ENCODE measurements at regions not wholly inside any gene's neighbourhood (a gene's known extent, or its start where the extent isn't known, plus 50 kb on each side); places are given as distances from the start of the nearest gene placed in this dataset.

DNA sequence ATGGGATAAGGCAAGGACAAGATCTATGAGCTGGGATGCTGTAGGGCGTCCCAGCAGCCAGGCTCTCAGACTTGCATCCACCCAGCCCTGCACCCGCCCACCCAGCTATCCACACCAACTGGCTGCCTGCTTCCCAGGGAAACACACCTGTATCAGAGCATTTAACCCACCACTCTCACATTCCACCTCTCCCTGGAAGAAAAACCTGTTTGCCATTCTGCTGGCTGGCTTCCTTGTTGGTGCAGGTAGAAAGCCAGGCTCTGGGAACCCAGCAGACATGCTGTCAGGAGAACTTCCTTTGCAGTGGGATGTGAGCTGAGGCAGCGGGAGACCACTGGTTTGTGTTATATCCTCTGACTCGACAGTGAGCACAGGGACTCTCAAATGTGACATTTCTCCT lies 67.0 kb downstream of the FAM241B start (continued):
- TF ChIP-seq, protein P1, sequence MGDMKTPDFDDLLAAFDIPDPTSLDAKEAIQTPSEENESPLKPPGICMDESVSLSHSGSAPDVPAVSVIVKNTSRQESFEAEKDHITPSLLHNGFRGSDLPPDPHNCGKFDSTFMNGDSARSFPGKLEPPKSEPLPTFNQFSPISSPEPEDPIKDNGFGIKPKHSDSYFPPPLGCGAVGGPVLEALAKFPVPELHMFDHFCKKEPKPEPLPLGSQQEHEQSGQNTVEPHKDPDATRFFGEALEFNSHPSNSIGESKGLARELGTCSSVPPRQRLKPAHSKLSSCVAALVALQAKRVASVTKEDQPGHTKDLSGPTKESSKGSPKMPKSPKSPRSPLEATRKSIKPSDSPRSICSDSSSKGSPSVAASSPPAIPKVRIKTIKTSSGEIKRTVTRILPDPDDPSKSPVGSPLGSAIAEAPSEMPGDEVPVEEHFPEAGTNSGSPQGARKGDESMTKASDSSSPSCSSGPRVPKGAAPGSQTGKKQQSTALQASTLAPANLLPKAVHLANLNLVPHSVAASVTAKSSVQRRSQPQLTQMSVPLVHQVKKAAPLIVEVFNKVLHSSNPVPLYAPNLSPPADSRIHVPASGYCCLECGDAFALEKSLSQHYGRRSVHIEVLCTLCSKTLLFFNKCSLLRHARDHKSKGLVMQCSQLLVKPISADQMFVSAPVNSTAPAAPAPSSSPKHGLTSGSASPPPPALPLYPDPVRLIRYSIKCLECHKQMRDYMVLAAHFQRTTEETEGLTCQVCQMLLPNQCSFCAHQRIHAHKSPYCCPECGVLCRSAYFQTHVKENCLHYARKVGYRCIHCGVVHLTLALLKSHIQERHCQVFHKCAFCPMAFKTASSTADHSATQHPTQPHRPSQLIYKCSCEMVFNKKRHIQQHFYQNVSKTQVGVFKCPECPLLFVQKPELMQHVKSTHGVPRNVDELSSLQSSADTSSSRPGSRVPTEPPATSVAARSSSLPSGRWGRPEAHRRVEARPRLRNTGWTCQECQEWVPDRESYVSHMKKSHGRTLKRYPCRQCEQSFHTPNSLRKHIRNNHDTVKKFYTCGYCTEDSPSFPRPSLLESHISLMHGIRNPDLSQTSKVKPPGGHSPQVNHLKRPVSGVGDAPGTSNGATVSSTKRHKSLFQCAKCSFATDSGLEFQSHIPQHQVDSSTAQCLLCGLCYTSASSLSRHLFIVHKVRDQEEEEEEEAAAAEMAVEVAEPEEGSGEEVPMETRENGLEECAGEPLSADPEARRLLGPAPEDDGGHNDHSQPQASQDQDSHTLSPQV (IDR thresholded peaks at IDR 0.05): no peak
- TF ChIP-seq, protein P2, sequence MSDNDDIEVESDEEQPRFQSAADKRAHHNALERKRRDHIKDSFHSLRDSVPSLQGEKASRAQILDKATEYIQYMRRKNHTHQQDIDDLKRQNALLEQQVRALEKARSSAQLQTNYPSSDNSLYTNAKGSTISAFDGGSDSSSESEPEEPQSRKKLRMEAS (IDR thresholded peaks at IDR 0.05; ENCODE audit: low read depth, low read length): no peak

DNA sequence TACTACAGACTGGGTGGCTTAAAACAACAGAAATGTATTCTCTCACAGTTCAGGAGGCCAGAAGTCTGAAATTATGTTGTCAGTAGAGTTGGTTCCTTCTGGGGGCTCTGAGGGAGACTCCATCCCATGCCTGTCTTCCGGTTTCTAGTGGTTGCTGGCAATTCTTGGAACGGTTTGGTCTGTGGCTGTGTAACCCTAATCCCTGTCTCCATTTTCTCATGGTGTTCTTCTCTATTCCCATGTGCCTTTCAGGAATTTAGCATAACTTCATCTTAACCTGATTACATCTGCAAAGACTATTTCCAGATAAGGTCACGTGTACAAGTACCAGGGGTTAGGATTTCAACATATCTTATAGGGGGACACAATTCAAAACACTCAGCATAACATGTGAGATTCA lies 73.2 kb downstream of the FAM241B start:
- in situ Hi-C loops (cut with MboI) (no loop called here), intact Hi-C loops (cut with micrococcal nuclease; ENCODE audit: unreplicated experiment) (no loop called here)
- Histone ChIP-seq H3K4me1 (ENCODE audit: control insufficient read depth, insufficient read depth, low read length) (no peaks in the 10 kb centered on the region), H3K27me3 (replicated peaks in 1 of 2; ENCODE audit: control insufficient read depth in 2 of 2, insufficient read depth in 2 of 2, low read length in 1 of 2) (peaks cover 0 to 2% of the 10 kb centered on the region in 2 experiments; a peak in 1 of 4 replicates), H4K20me1 (ENCODE audit: control insufficient read depth, insufficient read depth) (no peaks in the 10 kb centered on the region), H2AFZ (ENCODE audit: control insufficient read depth, low read depth, low read length) (no peak overlapping the region), H3K4me3 (no peak overlapping the region), H3K9me3 (replicated peaks; ENCODE audit: control insufficient read depth, insufficient read depth, low read length) (peaks cover 2% of the 10 kb centered on the region; the same call in 1 of the 3 replicates), H3K79me2 (ENCODE audit: control insufficient read depth, insufficient read depth, low read length) (no peaks in the 10 kb centered on the region), H3K27ac (ENCODE audit: control insufficient read depth, insufficient read depth) (no peak overlapping the region), H3K4me2 (ENCODE audit: control insufficient read depth, insufficient read depth) (no peak overlapping the region), H3K9ac (ENCODE audit: control insufficient read depth, insufficient read depth, low read length) (no peak overlapping the region), H3K36me3 (ENCODE audit: control insufficient read depth in 2 of 2, insufficient read depth in 2 of 2, low read length in 1 of 2) (no peaks in the 10 kb centered on the region)
- CTCF ChIA-PET: no interaction called here
- SMC1A ChIA-PET (ENCODE audit: uncharacterized antibody, unreplicated experiment): no interaction called here
- TF ChIP-seq, protein P3, sequence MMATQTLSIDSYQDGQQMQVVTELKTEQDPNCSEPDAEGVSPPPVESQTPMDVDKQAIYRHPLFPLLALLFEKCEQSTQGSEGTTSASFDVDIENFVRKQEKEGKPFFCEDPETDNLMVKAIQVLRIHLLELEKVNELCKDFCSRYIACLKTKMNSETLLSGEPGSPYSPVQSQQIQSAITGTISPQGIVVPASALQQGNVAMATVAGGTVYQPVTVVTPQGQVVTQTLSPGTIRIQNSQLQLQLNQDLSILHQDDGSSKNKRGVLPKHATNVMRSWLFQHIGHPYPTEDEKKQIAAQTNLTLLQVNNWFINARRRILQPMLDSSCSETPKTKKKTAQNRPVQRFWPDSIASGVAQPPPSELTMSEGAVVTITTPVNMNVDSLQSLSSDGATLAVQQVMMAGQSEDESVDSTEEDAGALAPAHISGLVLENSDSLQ (IDR thresholded peaks at IDR 0.05): no peak
- TF ChIP-seq, protein P4, sequence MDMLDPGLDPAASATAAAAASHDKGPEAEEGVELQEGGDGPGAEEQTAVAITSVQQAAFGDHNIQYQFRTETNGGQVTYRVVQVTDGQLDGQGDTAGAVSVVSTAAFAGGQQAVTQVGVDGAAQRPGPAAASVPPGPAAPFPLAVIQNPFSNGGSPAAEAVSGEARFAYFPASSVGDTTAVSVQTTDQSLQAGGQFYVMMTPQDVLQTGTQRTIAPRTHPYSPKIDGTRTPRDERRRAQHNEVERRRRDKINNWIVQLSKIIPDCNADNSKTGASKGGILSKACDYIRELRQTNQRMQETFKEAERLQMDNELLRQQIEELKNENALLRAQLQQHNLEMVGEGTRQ (IDR thresholded peaks at IDR 0.05; ENCODE audit: borderline replicate concordance, low read depth, low read length): no peak
- TF ChIP-seq BRCA1 (IDR thresholded peaks at IDR 0.05; ENCODE audit: low read depth, low read length): no peak
- no peak for TF ChIP-seq CREB1 (IDR thresholded peaks at IDR 0.05; ENCODE audit: low read depth)
- TF ChIP-seq SP1 (IDR thresholded peaks at IDR 0.05; ENCODE audit: low read depth, low read length): no peak
- TF ChIP-seq, protein P1 (IDR thresholded peaks at IDR 0.05): no peak
- no peak for TF ChIP-seq ESRRA (IDR thresholded peaks at IDR 0.05; ENCODE audit: low read length)
- no peak for TF ChIP-seq SPI1 (IDR thresholded peaks at IDR 0.05; ENCODE audit: borderline replicate concordance, insufficient read depth, low read depth, low read length)
- no peak for TF ChIP-seq GABPA (IDR thresholded peaks at IDR 0.05; ENCODE audit: low read depth)
- no peak for TF ChIP-seq SMAD1 (IDR thresholded peaks at IDR 0.05; ENCODE audit: low read depth, partially characterized antibody)
- no TSS peak for BruUV-seq (replicated peaks)
- POLR2A ChIA-PET: no interaction called here
- no peak for FAIRE-seq
- 22% methylated on average over 3 of the region's 3 CpGs for WGBS (ENCODE audit: insufficient coverage, insufficient replicate concordance, low lambda C conversion rate, missing lambda C conversion rate)
- DNase-seq (ENCODE audit: low read depth, low spot score): no peak
- ATAC-seq: no peak
- RAD21 ChIA-PET (ENCODE audit: unreplicated experiment): no interaction called here
